ENCODE measurements at regions not wholly inside any gene's neighbourhood (a gene's known extent, or its start where the extent isn't known, plus 50 kb on each side); places are given as distances from the start of the nearest gene placed in this dataset.

DNA sequence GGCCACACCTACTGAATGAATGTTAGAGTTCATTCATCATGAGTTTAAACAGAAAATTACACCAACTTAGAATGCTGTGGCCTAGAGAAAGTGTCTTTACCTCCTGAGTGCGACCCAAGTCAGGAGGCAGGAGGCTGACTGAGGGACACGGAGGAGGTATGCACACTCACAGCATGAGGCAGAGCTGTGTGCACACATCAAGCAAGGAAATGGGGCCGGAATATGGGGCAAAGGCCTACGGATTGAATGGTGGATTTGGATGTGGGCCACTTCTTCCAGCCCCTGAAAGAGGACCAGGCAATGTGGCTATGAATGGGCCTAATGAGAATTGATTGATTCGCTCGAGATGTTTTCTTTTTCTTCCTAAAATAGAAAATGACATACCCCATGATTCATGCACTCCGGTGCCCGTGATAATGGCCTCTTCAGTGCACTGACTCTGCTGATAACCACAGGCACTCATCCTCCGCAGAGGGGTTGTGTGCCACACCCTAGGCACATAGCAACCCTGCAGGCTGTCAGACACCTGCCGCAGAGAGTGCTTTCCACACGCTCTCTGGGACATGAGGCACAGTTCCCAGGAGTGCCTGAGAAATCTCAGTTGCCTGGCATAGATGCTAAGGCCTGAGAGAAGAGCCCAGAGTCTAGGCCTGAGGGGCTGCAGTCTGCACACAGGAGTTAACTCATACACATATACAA, 155.5 kb downstream of the GLUL start (continued):
- TF ChIP-seq ZNF174 (CRISPR knock-in tag; IDR thresholded peaks at IDR 0.05) (no peak), BCL6 (CRISPR knock-in tag; IDR thresholded peaks at IDR 0.05) (no peak), ZNF12 (CRISPR knock-in tag; IDR thresholded peaks at IDR 0.05) (peak; percentile 85), ZNF3 (CRISPR knock-in tag; IDR thresholded peaks at IDR 0.05) (no peak), HNRNPK (IDR thresholded peaks at IDR 0.05; ENCODE audit: low read depth, low read length, poor library complexity, severe bottlenecking) (no peak), ZNF444 (CRISPR knock-in tag; IDR thresholded peaks at IDR 0.05) (no peak), ZNF717 (CRISPR knock-in tag; IDR thresholded peaks at IDR 0.05) (no peak), ZNF280A (IDR thresholded peaks at IDR 0.05; ENCODE audit: low read depth, partially characterized antibody) (no peak), ZNF384 (IDR thresholded peaks at IDR 0.05; ENCODE audit: low read depth, low read length) (peak; percentile 47), SIRT6 (IDR thresholded peaks at IDR 0.05; ENCODE audit: low read depth, low read length) (no peak), TBL1XR1 (IDR thresholded peaks at IDR 0.05; ENCODE audit: low read length in 2 of 2) (peak; percentile 35 to 93; a peak in 2 of 4 replicates), ESRRB (CRISPR knock-in tag; IDR thresholded peaks at IDR 0.05; ENCODE audit: borderline replicate concordance) (no peak), NELFE (IDR thresholded peaks at IDR 0.05; ENCODE audit: insufficient read depth, insufficient read length) (no peak), LARP7 (IDR thresholded peaks at IDR 0.05) (no peak), MLX (CRISPR knock-in tag; conservative IDR thresholded peaks at IDR 0.05) (no peak), ZKSCAN3 (CRISPR knock-in tag; IDR thresholded peaks at IDR 0.05) (no peak), CHD4 (IDR thresholded peaks at IDR 0.05; ENCODE audit: insufficient read depth, insufficient replicate concordance, low read depth, low read length, poor library complexity, severe bottlenecking) (no peak), SMC3 (conservative IDR thresholded peaks at IDR 0.05; ENCODE audit: insufficient read depth, low read depth, low read length) (no peak), SNAPC5 (CRISPR knock-in tag; IDR thresholded peaks at IDR 0.05) (no peak), ZNF699 (CRISPR knock-in tag; IDR thresholded peaks at IDR 0.05; ENCODE audit: insufficient replicate concordance) (no peak), COPS2 (conservative IDR thresholded peaks at IDR 0.05) (no peak), POLR2A (conservative IDR thresholded peaks at IDR 0.05) (no peak), OTX1 (CRISPR knock-in tag; IDR thresholded peaks at IDR 0.05) (no peak), MBD2 (IDR thresholded peaks at IDR 0.05; ENCODE audit: borderline replicate concordance, low read depth) (peak; percentile 75; the same call in 1 of the 2 replicates), ZNF644 (tag; IDR thresholded peaks at IDR 0.05; ENCODE audit: low read depth) (peak; percentile 65; the same call in 1 of the 2 replicates), SMAD4 (CRISPR knock-in tag; conservative IDR thresholded peaks at IDR 0.05) (peak; percentile 67), HEY1 (CRISPR knock-in tag; IDR thresholded peaks at IDR 0.05; ENCODE audit: borderline replicate concordance) (no peak), BRF1 (IDR thresholded peaks at IDR 0.05; ENCODE audit: borderline replicate concordance, extremely low read depth, insufficient read length) (no peak), KDM1A (IDR thresholded peaks at IDR 0.05) (peak; percentile 98)

Data from K562 (cell line).